ENCODE measurements at regions not wholly inside any gene's neighbourhood (a gene's known extent, or its start where the extent isn't known, plus 50 kb on each side); places are given as distances from the start of the nearest gene placed in this dataset.
A peak's percentile ranks its signal among the peaks of the same experiment; 100 is the strongest.

DNA sequence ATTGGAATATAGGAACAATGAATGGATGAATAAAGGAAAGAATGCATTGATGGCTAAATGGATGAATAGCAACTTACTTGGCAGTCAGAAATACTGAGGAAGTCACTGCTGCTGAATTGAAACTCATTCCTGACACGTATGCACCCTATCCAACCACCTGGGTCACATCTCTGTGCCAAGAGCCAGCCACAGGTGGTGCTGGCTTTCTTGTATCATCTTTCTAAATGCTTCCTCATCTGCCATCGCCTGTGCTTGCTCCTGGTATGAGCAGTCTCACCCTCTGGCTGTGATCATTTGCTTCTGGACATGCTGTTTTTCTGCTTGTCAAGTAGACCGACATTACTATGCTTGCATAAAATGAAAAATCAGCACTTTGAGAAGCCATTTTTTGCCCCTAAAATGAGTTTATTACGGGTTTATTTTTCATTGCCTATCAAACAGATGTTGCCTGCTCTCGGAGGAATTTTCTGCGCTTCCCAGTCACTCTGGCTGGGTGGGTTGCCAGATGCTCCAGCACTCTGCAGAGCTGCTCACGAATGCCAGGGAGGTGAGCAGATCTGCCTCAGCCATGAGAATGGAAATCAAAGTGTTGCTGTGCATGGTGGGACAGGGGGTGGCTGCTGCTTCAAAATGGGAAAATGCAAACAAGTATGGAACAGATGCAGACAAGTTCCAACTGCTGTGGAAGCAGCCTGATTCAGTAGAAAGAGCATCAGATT lies 1349.6 kb upstream of the CDH8 start:
- FAIRE-seq = no peak
- no peak for ATAC-seq
- no peak for TF ChIP-seq CTCF (IDR thresholded peaks at IDR 0.05)
- Histone ChIP-seq H3K27ac (no peak overlapping the region), H3K27me3 (no peaks in the 10 kb centered on the region), H3K9me3 (no peaks in the 10 kb centered on the region), H3K4me1 (no peaks in the 10 kb centered on the region), H3K4me3 (no peak overlapping the region), H3K36me3 (no peaks in the 10 kb centered on the region)
- WGBS, 2 donors = 66 to 73% methylated on average over 7 of the region's 7 CpGs
- intact Hi-C loops (cut with DNase I) = no loop called here
- DNase-seq = no peak

- 58 to 73% methylated on average over 1 of the region's 1 CpG for WGBS, 2 donors
- H3K9me3 ChIP-seq = no peaks in the 10 kb centered on the region
- H3K4me3 ChIP-seq = no peak overlapping the region
- intact Hi-C loops (cut with DNase I) = no loop called here
- DNase-seq (no peak), ATAC-seq (no peak), FAIRE-seq (no peak)
- no peaks in the 10 kb centered on the region for H3K4me1 ChIP-seq
- no peak for TF ChIP-seq CTCF (IDR thresholded peaks at IDR 0.05)
- H3K27ac ChIP-seq = no peak overlapping the region
- H3K36me3 ChIP-seq = no peaks in the 10 kb centered on the region
- no peaks in the 10 kb centered on the region for H3K27me3 ChIP-seq
Observed at GRCh38 chr16:63373744-63374143, 1337.5 kb upstream of the CDH8 start.

DNA sequence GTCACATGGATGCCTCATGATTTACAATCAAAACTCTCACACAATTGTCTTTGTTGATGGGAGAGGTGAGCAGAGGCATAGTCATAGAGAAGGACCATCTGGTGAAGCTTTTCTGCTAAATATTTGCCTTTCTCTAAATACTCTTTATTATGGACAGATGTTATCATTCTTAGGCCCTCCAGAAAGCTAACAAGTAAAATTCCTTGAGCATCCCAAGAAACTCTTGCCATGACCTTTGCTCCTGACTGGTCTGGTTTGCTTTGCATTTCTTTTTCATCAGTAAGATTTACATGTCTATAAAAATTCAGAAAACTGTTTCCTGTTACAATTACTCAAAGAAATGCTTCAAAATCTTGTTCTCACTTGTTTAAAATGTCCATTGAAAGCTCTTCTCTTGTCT lies 1336.6 kb upstream of the CDH8 start:
- Histone ChIP-seq H3K27me3 (no peaks in the 10 kb centered on the region), H3K4me3 (no peak overlapping the region), H3K9me3 (no peaks in the 10 kb centered on the region), H3K36me3 (no peaks in the 10 kb centered on the region), H3K27ac (no peak overlapping the region), H3K4me1 (no peaks in the 10 kb centered on the region)
- TF ChIP-seq CTCF (IDR thresholded peaks at IDR 0.05) = no peak
- no peak for ATAC-seq
- no peak for FAIRE-seq
- no peak for DNase-seq
- intact Hi-C loops (cut with DNase I) = no loop called here

- no peaks in the 10 kb centered on the region for H3K4me1 ChIP-seq
- no peak for FAIRE-seq
- 12 to 14% methylated on average over 3 of the region's 3 CpGs for WGBS, 2 donors
- no peak overlapping the region for H3K4me3 ChIP-seq
- TF ChIP-seq CTCF (IDR thresholded peaks at IDR 0.05) = no peak
- H3K36me3 ChIP-seq = no peaks in the 10 kb centered on the region
- no peak overlapping the region for H3K27ac ChIP-seq
- no peaks in the 10 kb centered on the region for H3K9me3 ChIP-seq
- intact Hi-C loops (cut with DNase I) = no loop called here
- peak in 2 of 4 donors; percentile 44 to 65 for ATAC-seq
- DNase-seq = peak in 1 of 6 donors; percentile 9
- H3K27me3 ChIP-seq = no peaks in the 10 kb centered on the region
Observed at GRCh38 chr16:63372283-63372682, 1336.0 kb upstream of the CDH8 start.

- 55 to 66% methylated on average over 4 of the region's 4 CpGs for WGBS, 2 donors
Observed at GRCh38 chr16:63365649-63366304, 1329.5 kb upstream of the CDH8 start.

More at GRCh38 chr16:63365649-63366304, 1329.5 kb upstream of the CDH8 start:
- ATAC-seq (no peak), FAIRE-seq (no peak), DNase-seq (no peak)
- H3K27ac ChIP-seq = no peak overlapping the region
- intact Hi-C loops (cut with DNase I) = no loop called here
- no peaks in the 10 kb centered on the region for H3K36me3 ChIP-seq
- no peaks in the 10 kb centered on the region for H3K4me1 ChIP-seq
- no peaks in the 10 kb centered on the region for H3K27me3 ChIP-seq
- no peak for TF ChIP-seq CTCF (IDR thresholded peaks at IDR 0.05)
- H3K9me3 ChIP-seq = no peaks in the 10 kb centered on the region
- no peak overlapping the region for H3K4me3 ChIP-seq

Data from pancreas (tissue), 10 donors.